H1 (cell line): ENCODE measurements at regions not wholly inside any gene's neighbourhood (a gene's known extent, or its start where the extent isn't known, plus 50 kb on each side); places are given as distances from the start of the nearest gene placed in this dataset.

Experiments used
- EGR1 ChIP-seq: IDR thresholded peaks from 2 replicates; pipeline ENCODE4 v1.6.1; 2011; ENCODE audit warnings: low read depth, low read length, borderline replicate concordance
- GABPA ChIP-seq: IDR thresholded peaks from 2 replicates; pipeline ENCODE4 v1.6.1; 2011; ENCODE audit warnings: mild to moderate bottlenecking, low read length, moderate library complexity, borderline replicate concordance; ENCODE audit not compliant: insufficient read depth
- NANOG ChIP-seq: IDR thresholded peaks from 2 replicates; pipeline ENCODE4 v1.6.1; 2011; ENCODE audit warnings: low read length, low read depth, mild to moderate bottlenecking, inconsistent platforms; ENCODE audit not compliant: insufficient read depth, poor library complexity, severe bottlenecking

GRCh38 chr2:7570247-7570646 lies 653.0 kb downstream of the RNF144A start (continued):
- TF ChIP-seq GABPA (no peak), EGR1 (no peak), NANOG (no peak)
